Neural cell (in vitro differentiated cells): ENCODE measurements at regions not wholly inside any gene's neighbourhood (a gene's known extent, or its start where the extent isn't known, plus 50 kb on each side); places are given as distances from the start of the nearest gene placed in this dataset.

ENCODE experiments used
- CTCF ChIP-seq: fragments of 450-650 bp; IDR thresholded peaks from 2 replicates; pipeline ENCODE4 v1.5.1; 2014; ENCODE audit warnings: antibody characterized with exemption, mild to moderate bottlenecking, moderate library complexity; ENCODE audit not compliant: poor library complexity, severe bottlenecking
- EP300 ChIP-seq: fragments of 450-650 bp; conservative IDR thresholded peaks from 2 replicates; pipeline ENCODE4 v1.6.1; 2014; ENCODE audit warnings: antibody characterized with exemption, mild to moderate bottlenecking, moderate library complexity; ENCODE audit not compliant: poor library complexity, severe bottlenecking
- EZH2 ChIP-seq: fragments of 200-600, 300-800 bp; shearing (Covaris generic), sonication (generic); IDR thresholded peaks from 2 replicates; pipeline ENCODE4 v1.6.1; 2014; ENCODE audit warnings: antibody characterized with exemption, low read length, borderline replicate concordance, mild to moderate bottlenecking; ENCODE audit not compliant: insufficient read depth, poor library complexity, severe bottlenecking
- POLR2AphosphoS5 ChIP-seq: IDR thresholded peaks from 2 replicates; pipeline ENCODE4 v1.6.1; 2012
- REST ChIP-seq: IDR thresholded peaks from 2 replicates; pipeline ENCODE4 v1.6.1; 2012; ENCODE audit warnings: borderline replicate concordance

- TF ChIP-seq CTCF (no peak), POLR2AphosphoS5 (no peak), EP300 (no peak), EZH2 (no peak), REST (no peak)
Measured at GRCh38 chr9:26260238-26260637, 582.0 kb upstream of the TUSC1 start.
